Calu3 (cell line): ENCODE measurements at regions not wholly inside any gene's neighbourhood (a gene's known extent, or its start where the extent isn't known, plus 50 kb on each side); places are given as distances from the start of the nearest gene placed in this dataset.

ENCODE experiments used
- BruUV-seq: library from RNA; stranded (reverse); fragments of 400-500 nt; replicated peaks from 2 replicates; lab custom pipeline; 2021; lab: Mats Ljungman, UMichigan
- CTCF ChIA-PET: fragments of 300-600 bp; sonication (Branson Sonifier 250); formaldehyde crosslinking; loops from one replicate; lab custom pipeline; 2022; ENCODE audit warnings: antibody characterized with exemption; lab: Charles Lee
- DNase-seq: peaks from one replicate; pipeline ENCODE4 v3.0.0; 2022
- H3K27ac Mint-ChIP-seq: one replicate; pipeline ENCODE4 v1.8.0; 2022; ENCODE audit warnings: mixed read lengths; ENCODE audit not compliant: unreplicated experiment
- H3K27me3 Mint-ChIP-seq: one replicate; pipeline ENCODE4 v1.8.0; 2022; ENCODE audit warnings: mixed read lengths; ENCODE audit not compliant: unreplicated experiment
- H3K36me3 Mint-ChIP-seq: one replicate; pipeline ENCODE4 v1.8.0; 2022; ENCODE audit warnings: mild to moderate bottlenecking, moderate library complexity, mixed read lengths; ENCODE audit not compliant: insufficient read depth, unreplicated experiment
- H3K4me1 Mint-ChIP-seq: one replicate; pipeline ENCODE4 v1.8.0; 2022; ENCODE audit warnings: mild to moderate bottlenecking, low read depth, mixed read lengths; ENCODE audit not compliant: unreplicated experiment
- H3K4me3 Mint-ChIP-seq: one replicate; pipeline ENCODE4 v1.8.0; 2022; ENCODE audit warnings: mild to moderate bottlenecking, low read depth, moderate library complexity, mixed read lengths; ENCODE audit not compliant: unreplicated experiment
- H3K9me3 Mint-ChIP-seq: one replicate; pipeline ENCODE4 v1.8.0; 2022; ENCODE audit warnings: low read depth, mixed read lengths; ENCODE audit not compliant: unreplicated experiment
- intact Hi-C: fragments of 100-400 bp; cut with micrococcal nuclease; formaldehyde crosslinking; loops from one replicate; pipeline ENCODE4 v1.10.0; 2022; ENCODE audit not compliant: unreplicated experiment
- TF ChIP-seq, protein P1 (sequence below): fragments of 200-600 bp; IDR thresholded peaks from one replicate; pipeline ENCODE4 v1.8.0; 2022; ENCODE audit warnings: antibody characterized with exemption; ENCODE audit not compliant: unreplicated experiment

DNA sequence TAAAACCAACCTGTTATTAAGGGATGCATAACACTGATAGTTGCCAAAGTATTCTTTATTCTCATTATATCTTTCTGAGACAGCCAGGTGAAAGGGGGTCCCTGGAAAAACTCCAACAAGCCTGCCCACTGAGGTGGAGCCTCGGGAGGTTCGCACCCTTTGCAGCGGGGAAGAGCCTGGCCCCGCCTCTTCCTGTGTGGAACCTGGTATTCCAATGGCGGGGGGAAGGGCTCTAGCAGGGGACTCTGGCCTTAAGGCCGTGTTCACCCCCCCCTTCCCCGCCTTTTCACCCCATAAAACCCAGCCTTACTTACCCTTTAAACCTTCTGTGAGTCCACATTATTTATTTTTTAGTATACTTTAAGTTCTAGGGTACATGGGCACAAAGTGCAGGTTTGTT is 62.4 kb upstream of the PDK4 start:
- Mint-ChIP-seq H3K4me3 (no peak overlapping the region), H3K4me1 (no peaks in the 10 kb centered on the region), H3K9me3 (peaks cover 7% of the 10 kb centered on the region), H3K27ac (no peak overlapping the region), H3K36me3 (no peaks in the 10 kb centered on the region), H3K27me3 (no peaks in the 10 kb centered on the region)
- CTCF ChIA-PET = interaction anchor here (0.8 kb wide), 1 partner anchor 123 kb away, joined by 9 read pairs; no protein-coding TSS in a partner anchor
- intact Hi-C loops = no loop called here
- TF ChIP-seq, protein P1, sequence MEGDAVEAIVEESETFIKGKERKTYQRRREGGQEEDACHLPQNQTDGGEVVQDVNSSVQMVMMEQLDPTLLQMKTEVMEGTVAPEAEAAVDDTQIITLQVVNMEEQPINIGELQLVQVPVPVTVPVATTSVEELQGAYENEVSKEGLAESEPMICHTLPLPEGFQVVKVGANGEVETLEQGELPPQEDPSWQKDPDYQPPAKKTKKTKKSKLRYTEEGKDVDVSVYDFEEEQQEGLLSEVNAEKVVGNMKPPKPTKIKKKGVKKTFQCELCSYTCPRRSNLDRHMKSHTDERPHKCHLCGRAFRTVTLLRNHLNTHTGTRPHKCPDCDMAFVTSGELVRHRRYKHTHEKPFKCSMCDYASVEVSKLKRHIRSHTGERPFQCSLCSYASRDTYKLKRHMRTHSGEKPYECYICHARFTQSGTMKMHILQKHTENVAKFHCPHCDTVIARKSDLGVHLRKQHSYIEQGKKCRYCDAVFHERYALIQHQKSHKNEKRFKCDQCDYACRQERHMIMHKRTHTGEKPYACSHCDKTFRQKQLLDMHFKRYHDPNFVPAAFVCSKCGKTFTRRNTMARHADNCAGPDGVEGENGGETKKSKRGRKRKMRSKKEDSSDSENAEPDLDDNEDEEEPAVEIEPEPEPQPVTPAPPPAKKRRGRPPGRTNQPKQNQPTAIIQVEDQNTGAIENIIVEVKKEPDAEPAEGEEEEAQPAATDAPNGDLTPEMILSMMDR = no peak
- BruUV-seq = no TSS peak
- DNase-seq = no peak

DNA sequence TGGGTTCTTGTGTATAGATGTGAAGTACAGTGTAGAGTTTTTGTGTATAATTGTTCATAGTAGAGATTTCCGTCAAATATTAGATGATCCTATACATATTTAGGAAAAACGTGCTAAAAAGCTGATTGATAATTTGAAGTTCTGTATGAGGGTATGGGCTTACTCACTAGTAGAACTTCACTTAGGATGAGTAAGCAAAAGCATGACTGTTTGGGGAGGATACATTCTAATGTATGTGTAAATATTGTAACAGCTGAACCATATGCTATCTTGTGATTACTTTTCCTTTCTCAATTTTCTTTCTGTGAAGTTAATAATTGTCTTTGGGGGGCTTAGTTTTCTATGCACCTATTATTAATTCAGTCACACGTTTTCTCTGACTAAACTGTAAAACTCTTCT is 53.2 kb upstream of the PDK4 start:
- no TSS peak for BruUV-seq
- DNase-seq = no peak
- intact Hi-C loops = no loop called here
- Mint-ChIP-seq H3K4me3 (no peak overlapping the region), H3K9me3 (no peaks in the 10 kb centered on the region), H3K4me1 (no peaks in the 10 kb centered on the region), H3K36me3 (no peaks in the 10 kb centered on the region), H3K27me3 (no peaks in the 10 kb centered on the region), H3K27ac (no peak overlapping the region)
- CTCF ChIA-PET = no interaction called here
- TF ChIP-seq, protein P1 = no peak

DNA sequence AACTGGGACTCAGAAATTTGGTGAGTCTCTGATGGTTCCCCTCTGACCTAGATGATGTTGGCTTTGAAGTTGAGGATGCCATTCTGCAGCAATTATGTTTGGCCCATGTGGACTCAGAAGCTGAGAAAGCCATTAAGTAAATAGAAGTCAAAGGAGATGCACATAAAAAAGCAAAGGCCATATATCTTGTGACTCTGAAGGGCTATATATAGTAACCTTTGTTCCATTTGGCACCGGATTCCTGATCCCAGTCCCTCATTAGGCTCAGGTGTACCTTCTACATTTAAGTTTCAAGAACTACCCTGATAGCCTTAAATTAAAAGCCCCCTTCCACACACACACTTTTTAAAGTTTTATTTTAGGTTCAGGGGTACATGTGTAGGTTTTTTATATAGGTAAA is 50.0 kb upstream of the PDK4 start:
- intact Hi-C loops = no loop called here
- H3K4me3 Mint-ChIP-seq = no peak overlapping the region
- H3K27ac Mint-ChIP-seq = no peak overlapping the region
- no peak for DNase-seq
- CTCF ChIA-PET = no interaction called here
- no peaks in the 10 kb centered on the region for H3K27me3 Mint-ChIP-seq
- TF ChIP-seq, protein P1 = no peak
- no peaks in the 10 kb centered on the region for H3K9me3 Mint-ChIP-seq
- no peaks in the 10 kb centered on the region for H3K36me3 Mint-ChIP-seq
- BruUV-seq = no TSS peak
- H3K4me1 Mint-ChIP-seq = no peaks in the 10 kb centered on the region
